GM18507 (cell line): ENCODE measurements at regions not wholly inside any gene's neighbourhood (a gene's known extent, or its start where the extent isn't known, plus 50 kb on each side); places are given as distances from the start of the nearest gene placed in this dataset.
"Not testable (repeated sequence)": the region's sequence is repeated elsewhere in the genome, so short reads cannot be mapped to it uniquely, and the experiment has no call there.

ENCODE experiments used
- DNase-seq: peaks from one replicate; pipeline ENCODE4 v3.0.0; 2011; ENCODE audit warnings: low read depth; ENCODE audit not compliant: insufficient read length; ENCODE audit errors: extremely low spot score
- FAIRE-seq: peaks from 2 replicates; lab custom pipeline; 2011; peaks lifted over from hg19 to GRCh38; lab: Jason Lieb, UNC

DNA sequence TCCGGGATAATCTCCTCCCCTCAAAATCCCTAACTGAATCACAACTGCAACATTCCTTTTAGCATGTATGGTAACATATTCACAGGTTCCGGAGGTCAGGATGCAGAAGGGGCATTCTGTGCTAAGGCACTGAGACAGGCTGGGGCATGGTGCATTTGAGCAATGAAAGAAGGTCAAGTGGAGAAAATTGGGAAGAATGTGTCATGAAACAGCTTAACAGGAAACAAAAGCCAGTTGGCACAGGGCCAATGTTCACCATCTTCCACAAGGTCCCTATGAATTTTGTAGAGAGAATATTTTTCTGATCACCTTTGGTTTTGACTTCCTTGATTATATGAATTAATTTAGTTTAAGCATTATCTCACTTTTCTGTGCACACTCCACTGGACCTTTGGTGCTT lies 587.7 kb upstream of the NR2F2 start:
- no peak for FAIRE-seq

GRCh38 chr15:95757171-95757570 lies 573.3 kb upstream of the NR2F2 start:
- DNase-seq (no peak), FAIRE-seq (no peak)

More for the DNA sequence above, 587.7 kb upstream of the NR2F2 start:
- DNase-seq, result no peak

- DNase-seq (no peak), FAIRE-seq (no peak)
Observed at GRCh38 chr15:95758451-95758850, 572.0 kb upstream of the NR2F2 start.

DNA sequence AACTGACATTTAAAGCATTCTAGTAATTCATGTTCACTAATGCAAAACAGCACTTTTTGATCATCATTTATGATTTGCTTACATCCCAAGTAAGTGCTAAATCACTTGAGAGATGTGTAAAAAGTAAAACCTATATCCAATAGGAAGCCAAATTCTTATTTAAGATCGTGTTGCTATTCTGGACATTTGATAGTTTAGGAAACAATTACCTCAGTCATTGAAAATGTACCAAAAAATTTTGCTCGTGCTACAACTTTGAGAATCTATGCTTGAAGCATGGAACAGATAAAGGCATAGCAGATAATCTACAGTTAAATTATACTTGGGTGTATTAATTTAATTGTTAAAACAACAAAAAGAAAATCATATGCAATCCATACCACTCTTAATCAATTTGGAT lies 571.6 kb upstream of the NR2F2 start:
- DNase-seq (no peak), FAIRE-seq (no peak)

DNA sequence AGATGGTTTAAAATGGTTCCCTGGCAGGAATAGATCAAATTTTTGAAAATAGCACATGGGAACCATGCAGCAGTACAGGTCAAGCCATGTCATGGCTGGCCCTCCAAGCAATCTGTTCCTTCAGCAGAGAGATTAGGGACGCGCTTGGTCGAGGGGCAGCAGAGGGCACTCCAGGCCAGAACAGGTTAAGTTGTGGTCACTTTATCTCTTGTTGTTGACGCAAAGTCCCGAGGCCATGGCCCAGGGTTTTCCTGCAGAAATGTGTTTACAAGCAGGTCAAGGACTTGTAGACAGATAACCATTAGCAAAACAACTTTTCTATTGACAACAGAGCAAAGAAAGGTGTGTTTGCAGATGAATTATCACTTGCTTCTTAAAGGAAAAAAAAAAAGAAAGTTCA lies 570.0 kb upstream of the NR2F2 start:
- FAIRE-seq (no peak), DNase-seq (no peak)

DNA sequence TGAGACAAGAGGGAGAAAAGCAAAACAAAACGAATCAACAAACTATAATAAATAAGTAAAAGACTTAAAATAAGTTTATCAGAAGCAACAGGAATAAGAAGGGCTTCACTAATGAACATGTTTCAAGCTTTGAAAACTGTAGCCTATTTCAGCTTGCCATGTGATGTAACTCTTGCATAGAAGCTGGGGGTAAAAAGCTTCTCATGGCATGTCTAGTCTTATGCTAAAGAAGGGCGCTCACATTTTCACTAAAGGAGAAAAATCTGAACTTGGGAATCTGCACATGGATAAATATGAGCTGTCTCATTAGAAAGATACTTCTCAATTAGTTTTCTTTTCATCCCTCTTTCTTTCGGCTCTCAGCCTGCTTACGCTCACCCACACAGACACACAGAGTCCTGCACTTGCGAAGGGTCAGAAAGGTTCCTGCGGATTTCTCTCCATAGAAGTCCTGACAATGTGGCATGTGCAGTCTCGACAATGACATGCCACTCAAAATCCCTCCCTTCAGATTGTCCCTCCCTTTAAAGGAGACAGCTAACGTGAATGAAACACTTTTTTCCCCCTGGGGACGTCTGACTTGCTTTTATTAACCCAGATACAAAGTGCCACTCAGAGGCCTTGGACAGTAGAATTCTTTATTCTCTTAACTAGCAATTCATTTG lies 568.9 kb upstream of the NR2F2 start:
- FAIRE-seq (no peak), DNase-seq (no peak)

DNA sequence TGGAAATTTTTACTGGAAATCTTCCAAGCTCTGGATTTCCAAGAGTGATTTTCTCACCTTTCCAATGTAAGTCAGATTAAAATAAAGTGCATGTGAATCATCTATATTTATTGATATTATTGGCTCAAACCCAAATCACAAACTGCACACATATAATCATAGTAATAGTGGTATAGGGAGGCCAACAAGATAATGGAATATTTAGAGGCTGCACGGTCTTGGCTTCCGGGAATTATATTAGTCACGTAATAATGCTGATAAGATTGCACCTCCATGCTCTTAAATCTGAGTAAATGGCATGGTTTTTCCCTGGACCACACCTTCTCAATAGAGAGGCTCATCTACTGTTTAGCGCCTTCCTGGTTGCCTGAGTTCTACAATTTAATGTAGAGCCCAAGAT lies 567.1 kb upstream of the NR2F2 start:
- DNase-seq, result no peak
- no peak for FAIRE-seq

DNA sequence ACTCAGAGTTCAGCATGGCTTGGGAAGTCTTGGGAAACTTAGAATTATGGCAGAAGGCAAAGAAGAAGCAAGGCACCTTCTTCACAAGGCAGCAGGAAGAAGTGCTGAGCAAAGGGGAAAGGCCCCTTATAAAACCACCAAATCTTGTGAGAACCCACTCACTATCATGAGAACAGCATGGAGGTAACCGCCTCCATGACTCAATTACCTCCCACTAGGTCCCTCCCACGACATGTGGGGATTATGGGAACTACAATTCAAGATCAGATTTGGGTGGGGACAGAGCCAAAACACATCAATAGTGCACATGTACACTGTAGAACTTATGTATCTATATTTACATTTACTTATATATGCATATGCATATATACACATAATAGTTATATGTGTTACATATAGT lies 565.3 kb upstream of the NR2F2 start:
- FAIRE-seq, result no peak

GRCh38 chr15:95770196-95770595 lies 560.3 kb upstream of the NR2F2 start:
- FAIRE-seq (no peak), DNase-seq (no peak)

More for the DNA sequence above, 565.3 kb upstream of the NR2F2 start:
- DNase-seq, result no peak

DNA sequence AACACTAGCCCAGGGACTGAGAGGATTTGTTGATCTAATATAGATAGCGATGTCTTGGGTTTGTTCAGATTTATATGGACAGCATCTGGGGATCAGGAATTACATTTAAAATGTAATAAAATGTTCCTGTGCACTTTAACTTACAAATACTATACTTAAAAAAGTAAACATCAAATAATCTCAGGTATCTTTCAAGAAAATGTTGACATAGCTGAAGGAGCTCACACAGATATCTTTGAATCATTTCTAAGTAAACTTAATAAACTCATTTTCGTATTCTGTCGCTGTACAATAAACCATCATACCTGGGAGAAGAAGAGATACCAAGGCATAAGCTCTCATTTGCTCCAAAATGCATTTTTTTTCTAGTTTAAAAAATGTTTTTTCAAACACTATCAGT lies 557.5 kb upstream of the NR2F2 start:
- DNase-seq, result no peak
- no peak for FAIRE-seq

DNA sequence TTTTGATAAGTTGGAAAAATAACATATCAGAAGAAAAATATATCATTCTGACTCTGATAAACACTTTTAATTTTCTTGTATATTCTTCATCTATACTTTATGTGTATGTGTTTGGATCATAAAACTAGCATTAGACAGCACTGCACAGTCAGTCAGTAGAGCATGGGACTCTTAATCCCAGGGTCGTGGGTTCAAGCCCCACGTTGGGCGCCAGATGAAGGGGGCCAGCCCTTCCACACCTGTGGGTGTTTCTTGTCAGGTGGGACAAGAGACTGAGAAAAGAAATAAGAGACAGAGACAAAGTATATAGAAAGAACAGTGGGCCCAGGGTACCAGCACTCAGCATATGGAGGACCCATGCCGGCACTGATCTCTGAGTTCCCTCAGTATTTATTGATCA lies 546.0 kb upstream of the NR2F2 start:
- no peak for FAIRE-seq
- no peak for DNase-seq

- not testable (repeated sequence) for DNase-seq, FAIRE-seq
Observed at GRCh38 chr15:95785276-95785675, 545.2 kb upstream of the NR2F2 start.

DNA sequence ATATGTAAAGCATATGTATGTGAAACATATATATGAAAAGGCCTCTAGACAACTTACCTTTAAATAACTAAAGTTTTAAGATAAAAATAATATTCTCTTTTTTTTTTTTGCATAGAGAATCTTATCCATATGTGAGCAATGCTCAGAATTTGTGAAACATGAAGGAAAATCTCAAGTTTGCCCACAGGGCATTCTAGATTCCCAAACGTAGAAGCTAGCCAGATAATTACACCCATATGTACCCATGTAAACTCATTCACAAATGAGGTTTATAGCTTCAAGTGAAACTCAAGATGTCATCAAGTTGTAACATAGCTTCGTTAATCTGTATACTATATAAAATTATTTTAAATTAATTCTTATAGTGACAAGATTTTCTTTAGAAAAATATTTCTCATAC lies 537.3 kb upstream of the NR2F2 start:
- no peak for FAIRE-seq

GRCh38 chr15:95795386-95795785 lies 535.1 kb upstream of the NR2F2 start:
- no peak for DNase-seq
- no peak for FAIRE-seq

More for the DNA sequence above, 537.3 kb upstream of the NR2F2 start:
- no peak for DNase-seq

DNA sequence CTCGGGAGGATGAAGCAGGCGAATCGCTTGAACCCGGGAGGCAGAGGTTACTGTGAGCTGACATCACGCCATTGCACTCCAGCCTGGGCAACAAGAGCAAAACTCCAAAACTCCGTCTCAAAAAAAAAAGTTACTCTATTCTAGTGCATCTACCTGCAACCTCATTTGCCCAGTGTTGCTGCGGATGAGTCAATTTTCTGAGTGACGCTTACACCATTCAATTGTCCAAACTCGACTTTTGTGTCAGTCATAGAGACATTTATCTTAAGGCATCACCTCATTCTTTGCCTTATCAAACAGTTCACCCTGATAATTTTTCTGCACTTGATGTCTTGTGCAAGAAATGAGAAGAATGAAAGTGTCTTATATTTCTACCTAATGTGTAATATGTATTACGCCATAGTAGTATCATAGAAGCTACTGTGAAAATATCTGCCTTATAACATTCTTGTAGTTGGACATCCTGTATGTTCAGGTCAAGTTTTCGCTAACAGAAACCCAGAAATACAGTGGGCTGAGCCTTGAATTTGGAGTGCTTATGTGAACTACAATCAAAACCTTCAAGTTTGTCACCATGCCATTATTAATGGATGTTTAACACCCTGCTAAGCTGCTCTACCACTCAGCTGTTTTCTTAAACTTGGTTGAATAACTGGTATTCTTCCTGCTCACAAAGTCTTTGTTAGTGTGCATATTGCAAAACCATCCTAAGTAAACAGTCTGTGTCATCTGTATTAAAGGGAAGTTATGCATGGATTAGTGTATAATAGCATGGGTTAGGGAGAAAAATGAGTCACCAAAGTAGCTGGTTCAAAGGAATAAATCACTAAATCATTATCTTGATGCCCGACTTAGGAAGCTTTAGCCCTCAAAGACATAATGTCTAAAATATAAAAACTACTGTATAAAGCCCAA lies 531.0 kb upstream of the NR2F2 start:
- no peak for DNase-seq
- peak; percentile 15 for FAIRE-seq

GRCh38 chr15:95804484-95804883 lies 526.0 kb upstream of the NR2F2 start:
- FAIRE-seq (no peak), DNase-seq (no peak)

GRCh38 chr15:95812491-95812890 lies 518.0 kb upstream of the NR2F2 start:
- FAIRE-seq (no peak), DNase-seq (no peak)

DNA sequence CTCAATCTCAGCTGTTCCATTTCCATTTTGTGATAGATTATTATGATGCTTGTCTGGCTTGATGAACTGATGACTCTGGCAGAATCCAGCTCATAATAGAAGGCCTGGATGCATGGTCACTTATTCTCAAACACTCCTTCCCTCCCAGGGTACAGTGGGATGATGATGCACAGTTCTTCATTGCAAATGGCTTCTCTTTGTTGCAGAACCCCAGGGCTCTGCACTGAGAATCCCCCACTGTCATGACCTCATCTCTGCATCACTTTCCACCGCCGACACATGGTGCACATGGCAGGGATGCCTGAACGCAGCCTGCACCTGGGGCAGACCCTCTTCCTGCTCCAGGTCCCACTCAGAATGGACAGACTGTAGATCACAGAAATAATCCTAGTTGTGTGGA lies 515.6 kb upstream of the NR2F2 start:
- FAIRE-seq (no peak), DNase-seq (no peak)

GRCh38 chr15:95816591-95816990 lies 513.9 kb upstream of the NR2F2 start:
- FAIRE-seq (no peak), DNase-seq (no peak)

- FAIRE-seq (no peak), DNase-seq (no peak)
Observed at GRCh38 chr15:95822961-95823360, 507.5 kb upstream of the NR2F2 start.

DNA sequence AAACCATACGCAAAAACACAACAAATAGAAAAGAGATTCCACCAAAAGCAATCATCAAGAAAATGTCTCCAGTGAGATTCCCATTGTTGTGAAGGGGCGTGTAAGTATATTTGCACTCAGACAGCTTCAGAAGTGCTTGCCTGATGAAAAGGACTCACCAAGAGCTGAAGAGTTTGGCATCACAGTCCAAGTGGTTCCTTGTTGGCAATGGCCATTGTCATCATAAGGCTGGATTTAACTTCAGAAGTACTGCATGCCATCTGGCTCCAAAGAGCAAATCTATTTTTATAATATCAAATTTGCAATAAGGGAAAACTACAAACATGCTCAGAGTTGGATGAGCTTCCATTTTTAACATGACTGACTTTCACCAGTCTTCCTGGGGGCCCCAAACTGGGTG lies 505.3 kb upstream of the NR2F2 start:
- DNase-seq (no peak), FAIRE-seq (no peak)
